HG03108 (cell line): ENCODE measurements at regions not wholly inside any gene's neighbourhood (a gene's known extent, or its start where the extent isn't known, plus 50 kb on each side); places are given as distances from the start of the nearest gene placed in this dataset.
"Not testable (repeated sequence)": the region's sequence is repeated elsewhere in the genome, so short reads cannot be mapped to it uniquely, and the experiment has no call there.

ENCODE experiments used
- ATAC-seq: cut with Tn5 transposase; IDR thresholded peaks from one replicate; pipeline ENCODE4 v1.9.1; 2021; ENCODE audit warnings: moderate library complexity; ENCODE audit not compliant: unreplicated experiment

DNA sequence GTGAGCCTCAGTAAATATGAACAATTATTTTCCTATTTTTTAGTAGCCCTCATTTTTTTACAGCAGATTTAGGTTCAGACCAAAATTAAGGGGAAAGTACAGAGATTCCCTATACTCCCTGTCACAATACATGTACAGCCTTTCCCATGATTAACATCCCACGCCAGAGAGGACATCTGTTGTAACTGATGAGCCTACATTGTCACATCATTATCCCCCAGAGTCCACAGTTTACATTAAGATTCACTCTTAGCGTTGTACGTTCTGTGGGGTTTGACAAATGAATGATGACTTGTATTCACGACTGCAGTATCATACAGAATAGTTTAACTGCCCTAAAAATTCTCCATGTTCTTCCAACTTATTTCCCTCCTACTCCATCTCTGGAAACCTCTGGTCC is 262.3 kb upstream of the MSX2 start:
- no peak for ATAC-seq

DNA sequence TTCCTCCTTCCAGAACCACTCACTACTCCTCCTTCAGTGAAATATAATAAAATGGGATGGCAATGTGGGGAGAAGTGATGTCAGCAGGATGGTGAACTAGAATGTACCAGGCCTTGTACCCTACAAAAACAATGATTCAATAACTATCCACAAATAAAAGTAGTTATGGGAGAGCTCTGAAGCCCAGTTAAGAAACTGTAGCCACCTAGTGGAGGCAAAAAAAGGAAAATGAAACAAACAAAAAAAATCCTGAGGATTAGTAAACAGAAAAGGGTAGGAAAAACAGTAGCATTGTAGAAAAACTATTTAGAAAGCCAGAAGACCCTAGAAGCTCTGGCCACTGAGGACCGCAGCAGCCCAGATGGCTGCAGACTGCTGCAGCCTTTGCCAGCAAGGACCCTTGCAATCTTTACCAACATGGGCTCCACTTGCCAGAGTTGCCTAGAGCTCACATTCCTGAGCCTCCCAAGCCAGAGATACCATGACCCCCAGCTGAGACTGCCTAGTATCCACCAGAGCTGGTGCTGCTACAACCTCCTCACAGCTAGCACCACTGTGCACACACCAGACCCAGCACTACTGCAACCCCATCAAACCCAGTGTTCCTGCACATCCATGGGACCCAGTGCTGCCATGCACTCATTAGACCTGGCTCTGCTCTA is 259.7 kb upstream of the MSX2 start:
- no peak for ATAC-seq

- ATAC-seq, result not testable (repeated sequence)
These were observed 252.9 kb upstream of the MSX2 start for GRCh38 chr5:174471528-174471927.

DNA sequence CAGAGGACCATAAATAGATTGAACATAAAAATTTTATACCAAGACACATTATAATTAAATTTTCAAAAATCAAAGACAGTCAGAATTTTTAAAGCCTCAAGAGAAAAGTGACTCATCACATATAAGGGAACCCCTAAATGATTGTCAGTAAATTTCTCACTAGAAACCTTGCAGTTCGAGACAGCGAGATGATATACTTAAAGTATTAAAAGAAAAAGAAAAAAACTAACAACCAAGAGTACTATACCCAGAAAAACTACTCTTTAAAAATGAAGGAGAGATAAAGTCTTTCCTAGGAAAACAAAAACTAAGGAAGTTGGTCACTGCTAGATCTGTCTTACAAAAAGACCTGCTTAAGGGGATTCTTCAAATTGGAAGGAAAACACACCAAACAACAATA is 251.4 kb upstream of the MSX2 start:
- ATAC-seq, result no peak

GRCh38 chr5:174476001-174476400 is 248.4 kb upstream of the MSX2 start:
- ATAC-seq, result not testable (repeated sequence)

GRCh38 chr5:174479325-174479724 is 245.1 kb upstream of the MSX2 start:
- no peak for ATAC-seq

- ATAC-seq, result no peak
These were observed 242.6 kb upstream of the MSX2 start for GRCh38 chr5:174481737-174482136.

DNA sequence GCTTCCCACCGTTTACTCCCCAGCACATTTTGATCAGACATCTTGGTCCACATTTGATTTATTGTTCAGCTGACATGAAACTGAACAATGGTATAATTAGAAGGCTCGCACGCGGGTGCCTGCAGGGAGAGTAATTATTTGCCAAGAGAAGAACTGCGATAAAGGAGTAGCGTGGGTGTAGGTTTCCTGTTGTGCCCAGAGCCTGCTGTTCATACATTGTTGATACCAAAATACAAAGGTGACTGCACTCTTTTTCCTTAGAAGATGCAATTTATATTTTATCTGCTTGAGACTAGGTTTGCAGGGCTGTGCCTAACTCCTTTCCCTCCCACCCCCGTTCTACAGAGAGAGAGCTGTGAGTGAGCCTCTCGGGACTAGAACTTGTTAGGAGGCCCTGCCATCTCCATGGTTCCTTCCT is 241.8 kb upstream of the MSX2 start:
- no peak for ATAC-seq

- no peak for ATAC-seq
These were observed 241.0 kb upstream of the MSX2 start for GRCh38 chr5:174483411-174483810.

- no peak for ATAC-seq
These were observed 235.2 kb upstream of the MSX2 start for GRCh38 chr5:174489215-174489614.

GRCh38 chr5:174489920-174490597 is 234.3 kb upstream of the MSX2 start:
- no peak for ATAC-seq

DNA sequence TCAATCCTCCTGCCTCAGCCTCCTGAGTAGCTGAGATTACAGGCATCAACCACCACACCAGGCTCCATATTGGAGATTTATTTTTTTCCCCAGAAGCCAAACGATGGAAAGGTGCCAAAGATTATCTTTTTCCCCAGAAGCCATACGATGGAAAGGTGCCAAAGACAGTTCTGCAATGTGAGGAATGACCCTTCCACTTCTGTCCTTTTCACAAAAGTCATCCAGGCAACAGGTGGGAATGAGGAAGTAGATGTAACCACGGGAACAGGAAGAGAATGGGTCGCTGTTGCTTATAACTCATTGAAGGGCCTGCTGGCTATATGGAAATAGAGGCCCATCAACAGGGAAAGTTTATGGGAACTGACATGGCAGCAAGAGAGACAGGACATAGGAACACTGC is 233.7 kb upstream of the MSX2 start:
- no peak for ATAC-seq

- no peak for ATAC-seq
These were observed 233.1 kb upstream of the MSX2 start for GRCh38 chr5:174491265-174491664.

- ATAC-seq, result no peak
These were observed 232.5 kb upstream of the MSX2 start for GRCh38 chr5:174491761-174492350.

DNA sequence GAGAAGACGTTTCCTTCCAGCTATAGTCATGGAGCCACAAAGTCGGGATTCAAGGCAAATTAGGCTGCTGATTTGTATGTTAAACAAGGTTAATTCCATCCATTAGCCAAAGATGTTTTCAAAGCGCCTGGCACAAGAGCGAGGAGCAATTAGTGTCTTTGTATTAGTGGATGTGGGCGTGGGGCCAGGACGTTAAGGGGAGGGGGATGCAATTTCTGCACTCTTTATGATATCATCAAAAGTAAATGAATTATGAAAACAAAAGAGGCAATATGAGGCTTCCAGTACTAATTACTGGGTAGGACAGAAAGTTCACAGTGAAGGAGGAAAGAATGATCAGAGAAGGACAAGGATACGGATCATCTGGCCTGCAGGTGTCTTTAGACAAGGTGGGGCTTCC is 230.9 kb upstream of the MSX2 start:
- ATAC-seq, result no peak

GRCh38 chr5:174497939-174498338 is 226.4 kb upstream of the MSX2 start:
- not testable (repeated sequence) for ATAC-seq

GRCh38 chr5:174498575-174498974 is 225.8 kb upstream of the MSX2 start:
- ATAC-seq, result not testable (repeated sequence)

DNA sequence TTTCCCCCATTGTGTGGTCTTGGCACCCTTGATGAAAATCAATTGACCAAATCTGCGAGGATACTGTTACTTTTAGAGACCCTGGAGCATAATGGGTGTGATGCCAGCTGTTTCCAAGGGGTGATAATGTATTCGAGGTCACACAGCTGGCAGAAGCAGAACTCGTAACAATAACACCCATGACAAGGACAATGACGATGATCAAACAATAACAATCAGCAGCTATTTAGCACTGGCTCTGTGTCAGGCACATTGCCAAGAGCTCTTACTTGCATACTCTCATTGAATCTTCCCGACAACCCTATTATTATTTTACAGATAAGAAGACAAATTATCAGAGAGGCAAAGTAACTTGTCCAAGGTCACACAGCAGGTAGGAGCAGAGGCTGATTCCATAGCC is 223.7 kb upstream of the MSX2 start:
- ATAC-seq, result no peak

- ATAC-seq, result no peak
These were observed 222.8 kb upstream of the MSX2 start for GRCh38 chr5:174501461-174502069.

DNA sequence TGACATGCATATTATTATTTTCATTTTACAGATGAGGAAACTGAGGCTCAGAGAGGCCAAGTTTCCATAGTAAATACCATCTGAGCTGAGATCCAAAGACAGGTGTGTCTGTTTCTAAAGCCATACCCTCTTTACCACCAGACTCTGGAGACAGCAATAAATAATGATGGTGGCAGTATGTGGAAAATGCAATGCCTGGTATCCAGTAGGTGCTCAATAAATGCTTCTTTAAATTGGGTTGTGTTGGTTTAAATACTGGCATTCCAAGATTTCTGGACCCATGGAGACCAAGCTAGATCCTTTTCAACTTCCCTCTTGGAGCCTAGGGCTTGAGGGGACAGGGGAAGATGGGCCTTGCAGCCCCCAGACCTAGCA is 221.3 kb upstream of the MSX2 start:
- ATAC-seq, result no peak

GRCh38 chr5:174503461-174504265 is 220.7 kb upstream of the MSX2 start:
- no peak for ATAC-seq
